ENCODE measurements at regions not wholly inside any gene's neighbourhood (a gene's known extent, or its start where the extent isn't known, plus 50 kb on each side); places are given as distances from the start of the nearest gene placed in this dataset.

- FAIRE-seq: no peak
Measured at GRCh38 chr4:134308910-134309309, 107.3 kb upstream of the PABPC4L start.

- FAIRE-seq: no peak
Measured at GRCh38 chr4:134298313-134298712, 96.7 kb upstream of the PABPC4L start.

- FAIRE-seq: no peak
Measured at GRCh38 chr4:134297765-134298164, 96.2 kb upstream of the PABPC4L start.

- no peak for FAIRE-seq
Measured at GRCh38 chr4:134282680-134283079, 81.1 kb upstream of the PABPC4L start.

DNA sequence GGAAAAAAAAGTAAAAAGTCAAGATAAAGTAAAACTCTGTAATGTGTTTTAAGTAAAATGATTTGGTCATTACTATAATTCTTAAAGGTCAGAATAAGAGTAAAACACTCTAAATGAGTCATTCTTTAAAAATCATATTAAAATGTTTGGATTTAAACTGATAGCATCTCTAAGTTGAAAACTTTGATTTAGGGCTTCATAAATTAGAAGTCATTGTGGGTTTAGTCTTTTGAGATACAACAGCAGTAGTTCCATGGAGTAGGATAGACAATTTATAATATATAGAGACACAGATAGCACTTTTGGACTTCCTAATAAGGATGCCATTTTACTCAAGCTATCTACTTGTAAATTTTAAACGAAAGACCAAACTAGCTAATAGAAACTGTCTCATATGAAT lies 77.1 kb upstream of the PABPC4L start:
- no peak for FAIRE-seq

GRCh38 chr4:134276476-134276875 lies 74.9 kb upstream of the PABPC4L start:
- no peak for FAIRE-seq

DNA sequence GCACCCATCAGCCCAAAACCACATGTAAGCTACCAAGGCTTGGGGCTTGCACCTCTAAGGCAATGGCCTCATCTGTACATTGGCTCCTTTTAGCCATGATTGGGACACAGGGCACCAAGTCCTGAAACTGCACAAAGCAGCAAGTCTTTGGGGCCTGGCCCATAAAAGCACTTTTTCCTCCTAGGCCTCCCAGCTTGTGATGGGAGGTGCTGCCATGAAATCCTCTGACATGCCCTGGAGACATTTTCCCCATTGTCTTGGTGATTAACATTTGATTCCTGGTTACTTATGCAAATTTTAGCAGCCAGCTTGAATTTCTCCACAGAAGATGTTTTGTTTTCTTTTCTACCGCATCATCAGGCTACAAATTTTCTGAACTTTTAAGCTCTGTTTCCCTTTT lies 58.5 kb upstream of the PABPC4L start:
- no peak for FAIRE-seq
